PC-9 (cell line): ENCODE measurements at regions not wholly inside any gene's neighbourhood (a gene's known extent, or its start where the extent isn't known, plus 50 kb on each side); places are given as distances from the start of the nearest gene placed in this dataset.
"Not testable (repeated sequence)": the region's sequence is repeated elsewhere in the genome, so short reads cannot be mapped to it uniquely, and the experiment has no call there.

Experiments used
- BruUV-seq: library from RNA; stranded (reverse); fragments of 400-500 nt; replicated peaks from 2 replicates; lab custom pipeline; 2021; lab: Mats Ljungman, UMichigan
- CTCF ChIA-PET: fragments of 300-600 bp; sonication (Branson Sonifier 250); formaldehyde crosslinking; loops from one replicate; lab custom pipeline; 2022; ENCODE audit warnings: antibody characterized with exemption; lab: Charles Lee
- POLR2A ChIA-PET: fragments of 300-600 bp; sonication (Branson Sonifier 250); formaldehyde crosslinking; loops from one replicate; lab custom pipeline; 2022; ENCODE audit warnings: antibody characterized with exemption; ENCODE audit not compliant: unreplicated experiment; lab: Charles Lee
- DNase-seq, 2 experiments: peaks; one replicate each; pipeline versions ENCODE4 v3.0.0 to v3.0.0-alpha.2; 2015 to 2022; ENCODE audit warnings: mixed read lengths in 1 of 2
- H2AFZ ChIP-seq: fragments of 200-600 bp; sonication (generic); 2 replicates; pipeline ENCODE4 v1.8.1; 2017; ENCODE audit warnings: antibody characterized with exemption
- H3F3A ChIP-seq: fragments of 200-600 bp; sonication (generic); 2 replicates; pipeline ENCODE4 v1.8.1; 2017; ENCODE audit warnings: antibody characterized with exemption, mild to moderate bottlenecking, low read depth; ENCODE audit not compliant: insufficient read depth
- H3K27ac ChIP-seq: fragments of 200-600 bp; sonication (generic); 2 replicates; pipeline ENCODE4 v1.6.1; 2016; ENCODE audit warnings: mixed run types
- H3K27me3 ChIP-seq: fragments of 200-600 bp; sonication (generic); 2 replicates; pipeline ENCODE4 v1.6.1; 2016; ENCODE audit warnings: low read depth, mixed run types; ENCODE audit not compliant: insufficient read depth
- H3K36me3 ChIP-seq: fragments of 200-600 bp; sonication (generic); 2 replicates; pipeline ENCODE4 v1.6.1; 2016; ENCODE audit warnings: low read depth, mixed run types
- H3K4me1 ChIP-seq: fragments of 200-600 bp; sonication (generic); replicated peaks from 2 replicates; pipeline ENCODE4 v1.6.1; 2016; ENCODE audit warnings: mixed run types; ENCODE audit not compliant: insufficient read depth
- H3K4me2 ChIP-seq: fragments of 200-600 bp; sonication (generic); 2 replicates; pipeline ENCODE4 v1.6.1; 2017; ENCODE audit warnings: mixed run types
- H3K4me3 ChIP-seq: fragments of 200-600 bp; sonication (generic); 2 replicates; pipeline ENCODE4 v1.6.1; 2016; ENCODE audit warnings: mixed run types
- H3K79me2 ChIP-seq: fragments of 200-600 bp; sonication (generic); 2 replicates; pipeline ENCODE4 v1.6.1; 2017; ENCODE audit warnings: low read depth, mixed run types
- H3K9me2 ChIP-seq: fragments of 200-600 bp; sonication (generic); 2 replicates; pipeline ENCODE4 v1.8.1; 2017; ENCODE audit warnings: mild to moderate bottlenecking; ENCODE audit not compliant: insufficient read depth
- H3K9me3 ChIP-seq: fragments of 200-600 bp; sonication (generic); 2 replicates; pipeline ENCODE4 v1.8.1; 2016; ENCODE audit warnings: low read depth; ENCODE audit not compliant: insufficient read depth
- H4K20me1 ChIP-seq: fragments of 200-600 bp; sonication (generic); 2 replicates; pipeline ENCODE4 v1.8.1; 2017; ENCODE audit not compliant: insufficient read depth
- CTCF ChIP-seq: fragments of 200-600 bp; sonication (generic); conservative IDR thresholded peaks from 2 replicates; pipeline ENCODE4 v1.6.1; 2017; ENCODE audit warnings: mixed run types, antibody characterized with exemption, mild to moderate bottlenecking, moderate library complexity
- EZH2 ChIP-seq: fragments of 200-600 bp; sonication (generic); IDR thresholded peaks from 2 replicates; pipeline ENCODE4 v1.8.0; 2017; ENCODE audit warnings: antibody characterized with exemption, low read depth
- intact Hi-C: fragments of 100-400 bp; cut with micrococcal nuclease; formaldehyde crosslinking; loops from one replicate; pipeline ENCODE4 v1.10.0; 2022; ENCODE audit not compliant: unreplicated experiment

DNA sequence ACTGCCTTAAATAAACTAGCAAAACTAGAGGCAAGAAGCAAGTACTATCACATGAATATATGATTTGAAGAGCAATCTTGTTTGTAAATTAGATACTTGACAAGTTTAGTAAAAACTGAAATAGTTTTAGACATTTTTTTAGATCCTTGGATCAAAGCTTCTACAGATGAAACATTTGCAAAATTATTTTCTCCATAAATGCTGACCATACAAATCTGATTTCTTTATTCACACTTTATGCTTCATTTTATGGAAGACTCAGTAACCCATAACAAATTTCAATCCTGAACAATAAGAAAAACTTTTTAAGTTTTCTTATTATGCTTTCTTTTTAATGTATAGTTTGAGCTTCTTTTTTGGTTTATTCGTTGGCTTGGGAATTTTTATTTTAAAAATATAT is 750.2 kb upstream of the SLITRK5 start:
- DNase-seq, result no peak
- Histone ChIP-seq H3K27ac (no peak overlapping the region), H3K9me2 (no peaks in the 10 kb centered on the region), H3K27me3 (no peaks in the 10 kb centered on the region), H3F3A (no peaks in the 10 kb centered on the region), H2AFZ (no peak overlapping the region), H4K20me1 (no peaks in the 10 kb centered on the region), H3K79me2 (no peaks in the 10 kb centered on the region), H3K4me3 (no peak overlapping the region), H3K4me1 (no peaks in the 10 kb centered on the region), H3K36me3 (no peaks in the 10 kb centered on the region), H3K4me2 (no peak overlapping the region), H3K9me3 (no peaks in the 10 kb centered on the region)
- TF ChIP-seq CTCF (no peak), EZH2 (no peak)
- ChIA-PET CTCF (interaction anchor here (0.6 kb wide), 1 partner anchor 68 kb away, joined by 3 read pairs; no protein-coding TSS in a partner anchor), POLR2A (no interaction called here)
- intact Hi-C loops, result no loop called here
- no TSS peak for BruUV-seq

GRCh38 chr13:86922936-86923335 is 748.2 kb upstream of the SLITRK5 start:
- H3K9me2 ChIP-seq, result no peaks in the 10 kb centered on the region
- no peaks in the 10 kb centered on the region for H3K79me2 ChIP-seq
- H3K4me1 ChIP-seq, result no peaks in the 10 kb centered on the region
- no peaks in the 10 kb centered on the region for H3K36me3 ChIP-seq
- ChIA-PET POLR2A (no interaction called here), CTCF (no interaction called here)
- no peaks in the 10 kb centered on the region for H3K9me3 ChIP-seq
- no peaks in the 10 kb centered on the region for H4K20me1 ChIP-seq
- H3K4me3 ChIP-seq, result no peak overlapping the region
- no peak overlapping the region for H3K27ac ChIP-seq
- H3F3A ChIP-seq, result no peaks in the 10 kb centered on the region
- no peaks in the 10 kb centered on the region for H3K27me3 ChIP-seq
- no peak overlapping the region for H3K4me2 ChIP-seq
- no TSS peak for BruUV-seq
- no peak for DNase-seq
- intact Hi-C loops, result no loop called here
- H2AFZ ChIP-seq, result no peak overlapping the region
- TF ChIP-seq CTCF (no peak), EZH2 (no peak)

GRCh38 chr13:86926916-86927315 is 744.3 kb upstream of the SLITRK5 start:
- H3K36me3 ChIP-seq, intact Hi-C loops, POLR2A ChIA-PET, H3K4me1 ChIP-seq, H3K27me3 ChIP-seq, H3K9me3 ChIP-seq, DNase-seq, H2AFZ ChIP-seq, H3K9me2 ChIP-seq, BruUV-seq, H3K4me2 ChIP-seq, H4K20me1 ChIP-seq, H3K27ac ChIP-seq, CTCF ChIA-PET, H3F3A ChIP-seq, H3K79me2 ChIP-seq, H3K4me3 ChIP-seq: not testable (repeated sequence)

- Histone ChIP-seq H3K9me3 (peaks cover 6% of the 10 kb centered on the region; the same call in 1 of the 2 replicates), H3F3A (no peaks in the 10 kb centered on the region), H3K9me2 (no peaks in the 10 kb centered on the region), H3K79me2 (no peaks in the 10 kb centered on the region), H4K20me1 (no peaks in the 10 kb centered on the region), H3K4me1 (no peaks in the 10 kb centered on the region), H3K36me3 (no peaks in the 10 kb centered on the region), H2AFZ (no peak overlapping the region), H3K4me3 (no peak overlapping the region), H3K4me2 (no peak overlapping the region), H3K27ac (no peak overlapping the region), H3K27me3 (no peaks in the 10 kb centered on the region)
- intact Hi-C loops, result no loop called here
- TF ChIP-seq EZH2 (no peak), CTCF (no peak)
- no peak for DNase-seq
- POLR2A ChIA-PET, result no interaction called here
- CTCF ChIA-PET, result no interaction called here
- no TSS peak for BruUV-seq
Measured at GRCh38 chr13:86932776-86933334, 738.3 kb upstream of the SLITRK5 start.
